DMS53 treated with DMSO at 0.1 percent for 48 hours (cell line): ENCODE measurements at regions not wholly inside any gene's neighbourhood (a gene's known extent, or its start where the extent isn't known, plus 50 kb on each side); places are given as distances from the start of the nearest gene placed in this dataset.

Experiments used
- DNase-seq: peaks from one replicate; lab custom pipeline; 2025; ENCODE audit not compliant: unreplicated experiment; lab: John Stamatoyannopoulos, UW

DNA sequence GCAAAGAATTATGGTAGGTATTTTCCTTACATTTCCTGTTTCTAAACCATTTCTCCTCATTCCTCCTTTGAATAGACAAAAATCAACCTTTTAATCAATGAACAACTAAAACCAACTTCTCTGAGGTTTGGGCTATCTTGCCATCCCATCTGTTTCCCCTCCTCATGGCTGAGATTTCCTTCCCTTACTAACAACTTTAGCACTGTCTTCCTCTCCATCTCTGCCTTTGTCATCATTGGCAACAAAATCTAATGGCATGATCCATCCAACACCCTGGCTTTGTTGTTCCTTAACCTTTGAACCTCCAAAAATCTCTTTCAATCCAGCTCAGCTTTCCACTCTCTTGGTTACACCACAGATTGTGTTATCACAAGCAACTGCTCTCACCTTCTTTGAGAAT is 95.3 kb upstream of the FAM136A start:
- no peak for DNase-seq

DNA sequence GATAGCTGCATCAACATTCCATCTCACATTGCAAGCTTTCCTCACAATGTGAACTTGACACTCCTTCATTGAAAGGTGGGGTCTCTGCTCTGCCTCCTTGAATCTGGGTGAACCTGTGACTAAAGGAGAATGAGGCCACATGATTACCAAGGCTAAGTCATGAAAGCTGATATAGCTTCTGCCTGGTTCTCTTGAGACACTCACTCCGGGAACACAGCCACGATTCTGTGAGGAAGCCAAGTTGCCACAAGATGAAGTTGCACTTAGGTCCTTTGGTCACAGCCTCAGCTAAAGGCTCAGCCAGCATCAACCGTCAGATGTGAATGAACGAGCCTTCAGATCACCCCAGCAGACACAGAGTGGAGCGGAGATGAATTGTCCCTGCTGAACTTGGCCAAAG is 94.7 kb upstream of the FAM136A start:
- no peak for DNase-seq

DNA sequence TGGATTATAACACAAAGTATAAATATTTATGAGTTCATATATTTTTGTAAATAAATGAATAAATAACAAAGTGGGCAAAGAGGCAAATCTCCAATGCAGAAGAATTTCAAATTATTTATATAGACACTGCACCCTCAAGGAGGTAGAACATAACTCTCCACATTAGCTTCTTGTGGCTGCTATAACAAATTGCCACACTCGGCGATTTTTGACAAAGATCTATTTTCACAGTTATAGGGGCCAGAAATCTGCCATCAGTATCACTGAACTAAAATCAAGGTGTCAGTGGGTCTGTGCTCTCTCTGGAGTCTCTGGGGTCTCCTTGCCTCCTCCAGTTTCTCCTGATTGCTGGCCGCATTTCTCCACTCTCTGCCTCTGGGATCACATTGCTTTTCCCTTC is 92.0 kb upstream of the FAM136A start:
- no peak for DNase-seq

DNA sequence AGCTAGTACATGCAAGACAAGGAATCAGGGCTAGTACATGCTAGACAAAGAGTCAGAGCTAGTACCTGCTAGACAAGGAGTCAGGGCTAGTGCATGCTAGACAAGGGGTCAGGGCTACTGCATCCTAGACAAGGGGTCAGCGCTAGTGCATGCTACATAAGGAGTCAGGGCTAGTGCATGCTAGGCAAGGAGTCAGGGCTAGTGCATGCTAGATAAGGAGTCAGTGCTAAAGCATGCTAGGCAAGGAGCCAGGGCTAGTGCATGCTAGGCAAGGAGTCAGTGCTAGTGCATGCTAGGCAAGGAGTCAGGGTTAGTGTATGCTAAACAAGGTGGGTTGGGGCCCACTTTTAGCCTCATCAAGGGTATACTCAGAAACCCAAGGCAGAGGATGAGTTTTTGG is 90.1 kb upstream of the FAM136A start:
- DNase-seq = no peak

DNA sequence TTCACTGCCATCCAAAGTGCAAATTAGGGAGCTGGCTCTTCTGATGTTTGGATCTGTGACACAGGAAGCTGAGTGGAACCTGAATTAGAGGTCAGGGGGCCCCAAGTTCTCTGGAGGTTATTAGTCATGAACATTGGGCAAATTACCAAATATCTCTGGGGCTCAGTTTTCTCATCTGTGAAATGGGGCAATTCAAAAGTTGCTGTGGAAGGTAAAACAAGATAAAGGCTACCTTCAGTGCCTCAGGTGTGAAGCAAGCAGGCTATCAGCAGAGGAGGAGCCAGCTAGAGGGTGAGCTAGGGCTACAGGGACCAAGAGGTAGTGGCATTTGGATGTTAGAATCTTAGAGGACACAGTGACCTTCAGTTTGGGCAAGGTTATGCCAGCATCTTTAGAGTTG is 89.4 kb upstream of the FAM136A start:
- no peak for DNase-seq

DNA sequence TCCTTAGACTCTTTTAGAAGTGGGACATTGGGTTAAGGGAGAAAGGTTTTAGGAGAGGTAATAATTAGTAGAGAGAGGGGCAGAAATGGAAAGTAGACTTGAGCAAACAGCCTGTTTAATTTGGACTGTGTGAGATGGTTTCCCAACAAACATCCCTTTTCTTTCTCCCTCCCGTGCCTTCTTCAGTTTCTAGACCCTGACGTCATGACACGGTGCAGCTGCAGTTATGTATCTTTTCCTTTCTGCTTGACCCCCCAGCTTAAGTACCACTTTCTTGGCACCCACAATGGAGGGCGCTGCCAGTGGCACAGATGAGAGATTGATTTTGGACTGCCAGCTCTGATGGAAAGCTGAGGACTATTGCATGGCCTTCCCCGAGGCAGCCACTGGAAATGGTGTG is 86.9 kb upstream of the FAM136A start:
- DNase-seq = no peak

DNA sequence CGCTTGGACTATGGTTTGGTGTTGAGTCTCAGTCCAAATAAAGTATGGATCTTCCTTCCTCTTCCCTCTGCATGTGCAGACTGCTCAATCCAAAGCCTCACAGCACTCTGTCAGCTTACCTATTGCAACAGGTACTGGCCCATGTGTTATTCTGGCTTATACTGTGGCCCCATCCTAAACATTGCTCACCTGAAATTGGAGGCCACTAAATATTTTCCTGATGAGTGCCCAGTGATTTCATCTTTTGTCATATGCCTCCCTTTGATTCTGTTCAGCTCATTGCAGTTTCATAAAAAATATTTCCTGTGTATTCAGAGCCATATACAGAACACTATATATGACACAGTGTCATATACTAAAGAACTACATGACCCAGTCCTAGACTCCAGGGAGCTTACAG is 86.3 kb upstream of the FAM136A start:
- no peak for DNase-seq

DNA sequence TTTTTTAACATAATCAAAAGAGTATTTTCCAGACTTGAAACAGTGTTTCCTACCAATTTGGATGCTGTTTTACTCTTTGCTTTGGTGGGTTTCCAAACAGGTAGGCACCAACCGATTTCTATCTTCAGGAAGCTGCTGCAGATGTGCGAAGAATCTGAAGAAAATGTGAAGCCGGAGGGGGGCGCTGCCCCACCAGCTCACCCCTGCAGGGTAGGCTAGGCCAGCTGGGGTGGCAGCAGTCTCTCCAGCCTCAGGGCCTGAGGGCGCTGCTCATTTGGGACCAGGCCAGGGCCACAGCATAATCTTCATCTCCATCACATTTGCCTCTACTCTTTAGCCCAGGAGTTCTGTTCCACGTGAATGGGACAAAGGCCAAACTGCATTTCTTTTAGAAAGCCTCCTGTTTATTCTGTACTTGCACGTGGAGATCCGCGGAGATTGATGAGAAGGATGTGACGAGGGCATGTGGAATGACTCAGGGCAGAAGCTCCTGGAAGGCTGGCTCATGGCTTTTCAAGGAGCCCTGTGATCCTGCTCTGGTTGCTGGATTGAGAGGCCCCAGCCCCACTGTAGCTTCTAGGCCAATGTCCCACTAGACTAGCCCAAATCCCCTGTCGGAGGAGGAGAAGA is 84.2 kb upstream of the FAM136A start:
- DNase-seq = no peak

DNA sequence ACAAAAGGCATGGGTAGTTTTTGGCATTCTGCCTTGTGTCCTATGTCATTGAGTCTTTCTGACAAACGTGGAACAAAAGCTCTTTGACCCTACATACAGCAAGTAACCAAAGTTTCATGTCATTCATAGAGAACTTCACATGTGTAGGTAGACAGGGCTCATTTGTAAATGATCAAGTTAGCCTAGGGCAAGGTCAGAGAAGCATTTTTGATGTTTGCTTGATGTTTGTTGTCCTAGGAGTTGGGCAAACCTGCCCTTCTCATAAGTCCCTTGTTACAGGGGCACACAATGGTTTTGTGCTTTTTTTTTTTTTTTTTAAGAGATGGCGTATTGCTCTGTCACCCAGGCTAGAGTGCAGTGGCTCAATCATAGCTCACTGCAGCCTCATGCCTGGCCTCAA is 83.3 kb upstream of the FAM136A start:
- DNase-seq = no peak

DNA sequence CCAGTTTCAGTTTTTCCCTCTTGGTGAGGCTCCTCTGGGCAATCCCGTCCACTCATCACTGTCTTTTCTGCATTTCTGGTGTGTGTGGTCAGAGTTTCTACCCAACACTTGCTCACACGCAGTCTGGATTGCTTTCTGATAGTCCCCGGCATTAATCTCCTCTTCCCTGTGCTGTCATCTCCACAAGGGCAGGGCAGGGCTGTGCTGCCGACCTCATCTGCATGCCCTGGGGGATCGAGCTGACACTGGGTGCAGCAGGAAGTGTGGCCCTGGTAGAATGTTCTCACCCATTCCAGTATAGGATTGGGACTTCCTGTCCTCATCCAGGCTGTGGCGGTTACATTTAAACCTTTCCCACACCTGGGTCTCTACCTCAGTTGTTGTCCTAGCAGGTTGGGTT is 80.0 kb upstream of the FAM136A start:
- DNase-seq = no peak

DNA sequence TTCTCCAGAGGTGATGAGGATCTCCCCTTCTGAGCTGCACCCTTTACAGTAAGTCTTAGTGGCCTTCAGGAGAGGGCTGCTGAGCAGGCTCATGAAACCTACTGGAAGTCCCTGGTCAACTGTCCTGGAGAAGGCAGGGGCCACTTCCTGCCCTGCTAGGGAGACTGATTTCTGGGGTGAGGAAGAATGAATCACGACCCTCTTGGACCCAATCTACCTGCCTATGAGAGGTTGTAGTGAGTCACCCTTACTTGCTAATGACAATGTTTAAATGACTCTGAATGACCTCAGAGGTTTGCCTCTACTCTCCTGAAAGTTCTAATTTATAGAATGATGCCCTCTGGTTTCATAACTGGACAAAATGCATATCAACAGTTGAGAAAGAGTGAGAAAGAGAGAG is 79.4 kb upstream of the FAM136A start:
- no peak for DNase-seq

DNA sequence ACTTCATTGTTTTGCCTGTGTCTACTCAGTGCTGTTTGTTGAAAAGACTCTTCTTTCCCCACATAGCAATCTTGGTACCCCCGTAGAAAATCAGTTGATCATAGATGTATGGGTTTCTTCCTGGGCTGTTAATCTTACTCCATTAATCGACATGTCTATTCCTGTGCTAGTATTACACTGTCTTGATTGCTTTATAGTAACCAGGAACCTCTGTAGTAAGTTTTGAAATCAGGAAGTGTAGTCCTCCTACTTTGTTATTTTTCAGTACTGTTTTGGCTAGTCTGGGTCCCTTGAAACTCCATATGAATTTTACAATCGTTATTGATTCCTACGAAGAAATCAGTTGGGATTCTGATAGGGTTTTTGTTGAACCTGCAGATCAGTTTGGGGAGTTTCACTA is 78.8 kb upstream of the FAM136A start:
- no peak for DNase-seq

DNA sequence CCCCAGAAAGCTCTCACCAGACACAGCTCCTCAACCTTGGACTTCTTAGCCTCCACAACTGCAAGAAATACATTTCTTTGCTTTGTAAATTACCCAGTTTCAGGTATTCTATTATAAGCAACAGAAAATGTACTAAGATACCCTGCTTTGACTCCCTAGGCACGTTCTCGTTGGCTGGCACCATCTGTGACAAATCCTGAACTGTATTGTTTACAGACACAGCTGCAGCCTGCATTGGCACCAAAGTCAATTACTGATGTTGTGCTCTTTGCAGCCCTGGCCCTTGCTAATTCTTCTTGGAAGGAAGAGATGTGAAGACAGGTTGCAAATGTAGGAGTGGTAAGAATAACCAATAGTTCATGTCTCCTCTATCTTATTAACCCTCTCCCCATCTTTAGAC is 72.7 kb upstream of the FAM136A start:
- DNase-seq = no peak

DNA sequence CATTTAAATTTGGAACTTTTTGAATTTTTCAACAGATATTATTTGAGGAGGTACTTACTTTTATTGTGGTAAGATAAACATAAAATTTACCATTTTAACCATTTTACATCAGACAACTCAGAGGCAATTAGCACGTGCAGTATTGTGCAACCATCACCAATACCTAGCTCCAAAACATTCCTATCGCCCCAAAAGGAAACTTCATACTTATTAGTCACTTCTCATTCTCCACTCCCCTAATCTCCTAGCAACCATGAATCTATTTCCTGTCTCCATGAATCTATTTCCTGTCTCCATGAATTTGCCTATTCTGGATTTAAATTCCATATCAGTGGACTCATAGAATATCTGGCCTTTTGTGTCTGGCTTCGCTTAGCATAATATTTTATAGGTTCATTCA is 69.9 kb upstream of the FAM136A start:
- no peak for DNase-seq

DNA sequence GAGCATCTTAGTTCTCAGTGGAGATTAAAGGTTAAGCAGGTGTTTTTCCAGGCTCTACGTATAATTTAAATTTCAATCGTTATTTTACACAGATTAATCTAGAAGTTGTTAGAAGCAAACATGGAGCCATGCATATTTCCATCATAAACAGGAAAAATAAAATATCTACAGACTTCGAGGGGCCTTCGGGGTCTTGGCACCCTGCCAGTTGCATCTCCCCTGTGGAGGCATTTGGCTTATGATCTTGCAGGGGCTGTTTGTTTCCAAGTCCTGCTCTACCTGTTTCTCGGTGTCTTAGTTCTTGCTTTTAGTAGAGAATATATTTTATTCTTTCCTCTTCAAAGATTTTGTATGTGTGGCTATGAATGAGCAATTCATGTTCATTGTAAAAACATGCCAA is 67.2 kb upstream of the FAM136A start:
- no peak for DNase-seq

DNA sequence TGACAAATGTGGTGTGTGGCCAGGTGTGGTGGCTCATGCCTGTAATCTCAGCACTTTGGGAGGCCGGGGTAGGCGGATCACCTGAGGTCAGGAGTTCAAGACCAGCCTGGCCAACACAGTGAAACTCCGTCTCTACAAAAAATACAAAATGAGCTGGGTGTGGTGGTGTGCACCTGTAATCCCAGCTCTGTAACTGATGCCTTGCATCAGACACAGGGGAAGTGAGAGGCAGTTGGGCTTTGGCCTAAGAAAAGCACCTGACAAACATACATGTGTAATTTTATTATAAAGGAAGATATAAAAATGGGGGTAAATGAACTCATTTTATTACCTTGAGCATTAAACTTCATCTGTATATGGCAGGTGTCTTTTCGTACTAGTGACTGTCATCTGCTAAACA is 66.7 kb upstream of the FAM136A start:
- no peak for DNase-seq

DNA sequence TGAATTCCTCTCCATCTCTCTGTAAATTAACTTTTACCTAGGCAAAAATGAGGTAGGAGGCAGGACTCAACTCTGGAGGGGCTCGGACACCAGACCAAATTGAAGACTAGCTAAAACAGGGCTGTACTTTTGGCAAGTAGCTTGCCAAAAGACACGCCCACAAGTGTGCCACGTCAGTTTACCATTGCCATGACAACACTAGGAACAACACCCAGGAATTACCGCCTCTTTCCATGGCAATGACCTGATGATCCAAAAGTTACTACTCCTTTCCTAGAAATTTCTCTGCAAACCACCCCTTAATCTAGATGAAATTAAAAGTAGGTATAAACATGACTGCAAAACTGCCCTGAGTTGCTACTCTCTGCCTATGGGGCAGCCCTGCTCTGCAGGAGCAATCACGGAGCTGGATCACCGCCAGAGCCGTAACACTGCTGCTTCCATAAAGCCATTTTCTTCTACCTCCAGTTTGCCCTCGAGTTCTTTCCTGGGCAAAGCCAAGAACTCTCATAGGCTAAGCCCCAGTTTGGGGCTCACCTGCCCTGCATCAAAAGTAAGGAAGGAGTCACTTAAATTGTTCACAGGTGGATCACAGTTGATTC is 66.0 kb upstream of the FAM136A start:
- DNase-seq = no peak

DNA sequence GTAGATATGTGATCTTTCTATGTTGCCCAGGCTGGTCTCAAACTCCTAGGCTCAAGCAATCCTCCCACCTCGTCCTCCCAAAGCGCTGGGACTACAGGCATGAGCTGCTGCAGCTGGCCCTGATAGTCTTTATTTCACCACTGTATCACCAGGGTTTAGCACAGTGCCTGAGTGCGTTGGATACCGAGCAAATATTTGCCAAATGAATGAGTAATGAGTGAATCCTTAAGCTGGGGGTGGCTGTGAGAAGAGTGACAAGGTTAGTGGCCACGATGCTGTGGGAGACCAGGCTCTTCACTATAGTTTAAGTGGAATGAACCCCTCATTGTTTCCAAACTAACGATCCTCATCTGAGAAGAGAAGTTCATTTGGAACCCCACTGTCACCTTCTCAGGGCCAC is 60.8 kb upstream of the FAM136A start:
- DNase-seq = peak; percentile 65

DNA sequence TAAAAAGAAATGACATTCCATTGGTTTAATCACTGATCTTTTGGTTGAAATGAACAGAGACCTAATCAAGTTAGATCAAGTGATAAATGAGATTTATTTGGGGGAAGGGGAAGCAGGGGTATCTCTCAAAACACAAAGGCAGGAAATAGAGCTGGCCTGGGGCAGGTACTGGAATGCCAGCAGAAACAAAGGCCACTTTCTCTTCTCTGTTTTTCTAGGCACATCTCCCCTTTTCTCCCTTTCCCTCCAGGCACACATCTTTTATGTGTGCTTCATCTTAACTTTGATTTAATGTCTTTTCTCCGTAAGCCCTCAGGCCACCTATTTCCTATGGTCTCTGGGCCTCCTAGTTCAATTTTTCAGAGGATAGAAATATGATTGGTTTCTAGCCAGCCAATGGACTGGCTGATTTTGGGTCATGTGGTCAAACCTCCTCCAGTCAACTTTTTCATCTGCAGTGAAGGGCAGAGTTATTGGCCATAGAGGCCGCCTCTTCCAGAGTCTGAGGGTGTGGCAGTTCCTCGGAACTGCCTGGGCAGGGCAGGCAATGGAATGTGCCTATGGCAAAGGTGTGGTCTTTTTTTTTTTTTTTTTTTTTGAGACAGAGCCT is 58.9 kb upstream of the FAM136A start:
- no peak for DNase-seq

DNA sequence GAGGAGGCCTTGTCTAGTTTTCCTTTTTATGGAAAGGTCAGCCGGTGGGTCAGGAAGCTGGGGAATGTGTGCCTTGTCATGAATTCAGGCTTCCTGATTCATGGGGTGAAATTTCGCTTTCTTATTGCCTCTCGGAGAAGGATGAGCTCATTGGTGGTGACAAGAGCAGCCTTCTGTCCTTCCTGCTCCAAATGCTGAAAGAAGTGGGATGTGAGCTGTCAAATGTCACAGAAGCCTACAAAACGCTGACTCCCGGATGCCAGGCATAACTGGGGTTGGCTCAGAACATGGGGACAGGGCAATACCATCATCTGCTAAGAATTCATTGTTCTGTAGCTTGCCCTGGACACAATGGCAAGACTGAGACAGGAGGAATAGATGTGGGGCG is 55.8 kb upstream of the FAM136A start:
- DNase-seq = no peak

DNA sequence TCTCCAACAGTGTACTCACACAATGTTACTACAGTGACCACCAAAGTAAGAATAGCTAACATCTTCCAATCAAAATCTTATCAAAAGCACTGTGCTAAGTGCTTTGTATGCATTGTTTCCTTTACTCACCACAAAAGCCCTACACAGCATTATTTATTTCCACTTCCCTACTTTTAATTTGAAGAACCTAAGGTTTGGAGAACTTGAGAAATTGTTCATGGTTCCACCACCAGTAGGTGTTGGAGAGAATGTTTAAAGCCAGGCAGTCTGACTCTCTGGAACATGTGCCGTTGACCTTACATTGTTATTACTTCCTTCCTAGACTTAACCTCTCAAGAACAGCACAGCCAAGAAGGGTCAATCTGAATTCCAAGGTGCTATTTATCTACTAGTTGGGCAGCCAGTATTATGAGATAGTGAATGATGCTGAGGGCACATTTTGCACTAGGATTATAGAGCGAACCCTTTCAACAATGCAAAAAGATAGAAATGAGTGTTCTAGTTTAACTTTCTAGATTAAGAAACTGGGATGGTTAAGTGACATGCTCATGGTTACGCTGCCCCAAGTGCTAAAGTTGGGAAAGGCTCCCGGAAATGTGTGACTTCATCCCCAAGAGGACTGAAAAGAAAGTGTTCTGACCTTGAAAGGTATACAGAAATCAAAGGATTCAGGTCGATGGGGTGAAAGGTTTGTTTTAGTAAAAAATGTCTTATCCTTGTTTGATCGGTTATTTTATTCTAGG is 55.2 kb upstream of the FAM136A start:
- DNase-seq = no peak

DNA sequence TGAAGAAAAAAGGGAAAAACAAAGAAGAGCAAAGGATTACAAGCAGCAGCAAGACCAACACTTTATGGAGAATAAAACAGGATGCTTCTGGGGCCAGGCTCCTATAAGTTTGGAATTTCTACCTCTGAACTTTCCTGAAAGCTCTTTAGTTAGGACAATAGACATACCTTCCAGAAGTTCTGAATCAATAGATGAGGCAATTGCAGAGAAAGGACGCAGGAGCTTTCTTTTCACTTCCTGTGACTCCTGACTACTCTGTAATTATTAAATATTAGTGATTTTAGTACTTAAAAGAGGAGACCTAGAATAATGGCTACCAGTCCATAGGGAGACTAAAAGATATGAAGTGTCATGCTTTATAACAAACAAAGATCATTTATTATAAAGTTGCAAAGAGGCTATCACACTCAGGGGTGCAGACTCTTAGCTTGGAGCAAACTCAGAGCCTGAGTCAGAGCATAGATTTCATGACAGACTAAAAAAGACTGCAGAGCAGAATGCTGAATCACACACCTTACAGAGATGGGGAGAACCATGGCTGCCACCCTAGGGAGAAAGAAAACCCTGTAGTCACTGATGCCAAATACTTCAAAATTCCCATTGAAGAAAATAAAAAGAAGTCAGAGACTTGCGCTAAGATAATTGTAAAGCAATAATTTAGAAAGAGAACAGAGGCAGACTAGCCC is 52.5 kb upstream of the FAM136A start:
- DNase-seq = no peak
